ENCODE measurements at regions not wholly inside any gene's neighbourhood (a gene's known extent, or its start where the extent isn't known, plus 50 kb on each side); places are given as distances from the start of the nearest gene placed in this dataset.

- no peak overlapping the region for H3K9ac ChIP-seq (ENCODE audit: low read depth in 1 of 3, low read length in 3 of 3)
- no peaks in the 10 kb centered on the region for H3K36me3 ChIP-seq (ENCODE audit: control insufficient read depth in 3 of 3, insufficient read depth in 3 of 3, low read length in 3 of 3)
- H3K27ac ChIP-seq (ENCODE audit: low read depth, low read length) = no peak overlapping the region
- no peaks in the 10 kb centered on the region for H3K4me1 ChIP-seq (ENCODE audit: control insufficient read depth in 3 of 3, insufficient read depth in 3 of 3, low read length in 3 of 3)
- H3K27me3 ChIP-seq (ENCODE audit: control insufficient read depth in 3 of 3, insufficient read depth in 3 of 3, low read length in 3 of 3) = no peaks in the 10 kb centered on the region
- no peak overlapping the region for H3K4me3 ChIP-seq (ENCODE audit: low read length in 3 of 3)
- no peaks in the 10 kb centered on the region for H3K9me3 ChIP-seq (ENCODE audit: control insufficient read depth in 3 of 3, low read length in 3 of 3)
These were observed 308.6 kb upstream of the RGMB start for GRCh38 chr5:98464737-98465330.

DNA sequence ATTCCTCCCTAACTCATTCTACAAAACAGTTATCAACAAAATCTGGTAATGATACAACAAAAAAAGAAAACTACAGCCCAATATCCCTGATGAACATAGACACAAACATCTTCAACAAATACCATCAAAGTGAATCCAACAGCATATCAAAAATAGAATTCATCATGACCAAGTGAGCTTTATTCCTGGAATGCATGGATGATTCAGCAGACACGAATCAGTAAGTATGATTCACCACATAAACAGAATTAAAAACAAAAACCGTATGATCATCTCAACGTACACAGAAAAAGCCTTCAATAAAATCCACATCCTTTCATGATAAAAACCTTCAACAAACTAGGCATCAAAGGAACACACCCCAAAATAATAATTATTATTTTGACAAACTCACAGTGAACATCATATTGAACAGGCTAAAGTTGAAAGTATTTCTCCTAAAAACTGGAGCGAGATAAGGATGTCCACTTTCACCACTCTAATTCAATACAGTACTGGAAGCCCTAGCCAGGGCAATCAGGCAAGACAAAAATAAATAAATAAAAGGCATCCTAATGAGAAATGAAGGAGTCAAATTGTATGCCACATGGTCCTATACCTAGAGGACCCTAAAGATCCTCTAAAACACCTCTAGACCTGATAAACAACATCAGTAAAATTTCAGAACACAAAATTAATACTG lies 305.1 kb upstream of the RGMB start:
- Histone ChIP-seq H3K4me1 (ENCODE audit: control insufficient read depth in 3 of 3, insufficient read depth in 3 of 3, low read length in 3 of 3) (no peaks in the 10 kb centered on the region), H3K36me3 (ENCODE audit: control insufficient read depth in 3 of 3, insufficient read depth in 3 of 3, low read length in 3 of 3) (no peaks in the 10 kb centered on the region), H3K27me3 (ENCODE audit: control insufficient read depth in 3 of 3, insufficient read depth in 3 of 3, low read length in 3 of 3) (no peaks in the 10 kb centered on the region), H3K9ac (ENCODE audit: low read depth in 1 of 3, low read length in 3 of 3) (no peak overlapping the region), H3K27ac (ENCODE audit: low read depth, low read length) (no peak overlapping the region), H3K4me3 (ENCODE audit: low read length in 3 of 3) (no peak overlapping the region), H3K9me3 (ENCODE audit: control insufficient read depth in 3 of 3, low read length in 3 of 3) (no peaks in the 10 kb centered on the region)

DNA sequence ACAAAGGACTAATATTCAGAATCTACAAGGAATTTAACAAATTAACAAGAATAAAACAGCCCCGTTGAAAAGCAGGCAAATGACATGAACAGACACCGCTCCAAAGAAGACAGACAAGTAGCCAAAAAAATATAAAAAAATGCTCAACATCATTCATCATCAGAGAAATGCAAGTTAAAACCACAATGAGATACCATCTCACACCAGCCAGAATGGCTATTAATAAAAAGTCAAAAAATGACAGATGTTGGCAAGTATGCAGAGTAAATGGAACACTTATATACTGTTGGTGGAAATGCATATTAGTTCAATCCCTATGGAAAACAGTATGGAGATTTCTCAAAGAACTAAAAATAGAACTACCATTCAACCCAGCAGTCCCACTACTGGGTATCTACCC lies 302.7 kb upstream of the RGMB start:
- Histone ChIP-seq H3K36me3 (ENCODE audit: control insufficient read depth in 3 of 3, insufficient read depth in 3 of 3, low read length in 3 of 3) (no peaks in the 10 kb centered on the region), H3K4me3 (ENCODE audit: low read length in 3 of 3) (no peak overlapping the region), H3K9me3 (ENCODE audit: control insufficient read depth in 3 of 3, low read length in 3 of 3) (no peaks in the 10 kb centered on the region), H3K4me1 (ENCODE audit: control insufficient read depth in 3 of 3, insufficient read depth in 3 of 3, low read length in 3 of 3) (no peaks in the 10 kb centered on the region), H3K27me3 (ENCODE audit: control insufficient read depth in 3 of 3, insufficient read depth in 3 of 3, low read length in 3 of 3) (no peaks in the 10 kb centered on the region), H3K27ac (ENCODE audit: low read depth, low read length) (no peak overlapping the region), H3K9ac (ENCODE audit: low read depth in 1 of 3, low read length in 3 of 3) (no peak overlapping the region)

DNA sequence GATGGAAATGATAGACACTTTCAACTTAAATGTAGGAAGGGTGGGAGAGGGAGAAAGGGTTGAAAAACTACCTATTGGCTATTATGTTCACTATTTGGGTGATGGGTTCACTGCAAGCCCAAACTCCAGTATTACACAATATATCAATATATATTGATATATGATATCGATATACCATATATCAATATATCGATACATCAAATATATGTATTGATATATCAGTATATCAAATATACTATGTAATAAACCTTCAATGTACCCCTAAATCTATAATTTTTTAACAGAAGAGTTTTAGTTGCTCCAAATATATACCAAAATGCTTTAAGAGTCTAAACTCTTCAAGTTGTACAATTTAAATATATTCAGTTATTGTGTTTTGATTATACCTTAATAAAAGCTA lies 302.0 kb upstream of the RGMB start:
- H3K27me3 ChIP-seq (ENCODE audit: control insufficient read depth in 3 of 3, insufficient read depth in 3 of 3, low read length in 3 of 3) = no peaks in the 10 kb centered on the region
- no peak overlapping the region for H3K9ac ChIP-seq (ENCODE audit: low read depth in 1 of 3, low read length in 3 of 3)
- no peak overlapping the region for H3K27ac ChIP-seq (ENCODE audit: low read depth, low read length)
- no peaks in the 10 kb centered on the region for H3K9me3 ChIP-seq (ENCODE audit: control insufficient read depth in 3 of 3, low read length in 3 of 3)
- H3K36me3 ChIP-seq (ENCODE audit: control insufficient read depth in 3 of 3, insufficient read depth in 3 of 3, low read length in 3 of 3) = no peaks in the 10 kb centered on the region
- H3K4me1 ChIP-seq (ENCODE audit: control insufficient read depth in 3 of 3, insufficient read depth in 3 of 3, low read length in 3 of 3) = no peaks in the 10 kb centered on the region
- no peak overlapping the region for H3K4me3 ChIP-seq (ENCODE audit: low read length in 3 of 3)

GRCh38 chr5:98474216-98474615 lies 299.2 kb upstream of the RGMB start:
- Histone ChIP-seq H3K27me3 (ENCODE audit: control insufficient read depth in 3 of 3, insufficient read depth in 3 of 3, low read length in 3 of 3) (no peaks in the 10 kb centered on the region), H3K36me3 (ENCODE audit: control insufficient read depth in 3 of 3, insufficient read depth in 3 of 3, low read length in 3 of 3) (no peaks in the 10 kb centered on the region), H3K4me1 (ENCODE audit: control insufficient read depth in 3 of 3, insufficient read depth in 3 of 3, low read length in 3 of 3) (no peaks in the 10 kb centered on the region), H3K9ac (ENCODE audit: low read depth in 1 of 3, low read length in 3 of 3) (no peak overlapping the region), H3K27ac (ENCODE audit: low read depth, low read length) (no peak overlapping the region), H3K4me3 (ENCODE audit: low read length in 3 of 3) (no peak overlapping the region), H3K9me3 (ENCODE audit: control insufficient read depth in 3 of 3, low read length in 3 of 3) (no peaks in the 10 kb centered on the region)

DNA sequence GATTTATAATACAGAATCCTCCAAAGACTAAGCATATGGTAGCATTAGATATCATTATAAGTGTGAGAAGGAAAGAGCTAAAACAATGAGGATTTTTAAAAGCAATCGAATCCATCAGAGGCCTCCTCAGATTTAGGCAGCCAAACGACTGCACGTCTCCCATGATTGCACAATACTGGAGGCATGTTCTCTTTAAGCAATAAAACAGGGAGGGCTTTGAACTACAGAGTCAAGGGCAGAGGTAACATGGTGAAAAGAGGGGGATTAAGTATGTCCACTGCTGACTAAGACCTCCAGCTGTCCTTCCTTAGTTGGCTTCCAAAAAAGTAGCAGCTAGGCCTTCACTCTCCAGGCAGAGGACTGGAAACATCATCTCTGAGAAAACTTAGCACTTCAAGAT lies 298.7 kb upstream of the RGMB start:
- Histone ChIP-seq H3K27ac (ENCODE audit: low read depth, low read length) (no peak overlapping the region), H3K4me3 (ENCODE audit: low read length in 3 of 3) (no peak overlapping the region), H3K9ac (ENCODE audit: low read depth in 1 of 3, low read length in 3 of 3) (no peak overlapping the region), H3K27me3 (ENCODE audit: control insufficient read depth in 3 of 3, insufficient read depth in 3 of 3, low read length in 3 of 3) (no peaks in the 10 kb centered on the region), H3K36me3 (ENCODE audit: control insufficient read depth in 3 of 3, insufficient read depth in 3 of 3, low read length in 3 of 3) (no peaks in the 10 kb centered on the region), H3K9me3 (ENCODE audit: control insufficient read depth in 3 of 3, low read length in 3 of 3) (no peaks in the 10 kb centered on the region), H3K4me1 (ENCODE audit: control insufficient read depth in 3 of 3, insufficient read depth in 3 of 3, low read length in 3 of 3) (no peaks in the 10 kb centered on the region)

- H3K9ac ChIP-seq (ENCODE audit: low read depth in 1 of 3, low read length in 3 of 3) = no peak overlapping the region
- no peaks in the 10 kb centered on the region for H3K4me1 ChIP-seq (ENCODE audit: control insufficient read depth in 3 of 3, insufficient read depth in 3 of 3, low read length in 3 of 3)
- H3K36me3 ChIP-seq (ENCODE audit: control insufficient read depth in 3 of 3, insufficient read depth in 3 of 3, low read length in 3 of 3) = no peaks in the 10 kb centered on the region
- no peaks in the 10 kb centered on the region for H3K9me3 ChIP-seq (ENCODE audit: control insufficient read depth in 3 of 3, low read length in 3 of 3)
- H3K27me3 ChIP-seq (ENCODE audit: control insufficient read depth in 3 of 3, insufficient read depth in 3 of 3, low read length in 3 of 3) = peaks cover 0 to 2% (median 0%) of the 10 kb centered on the region in 3 donors
- no peak overlapping the region for H3K27ac ChIP-seq (ENCODE audit: low read depth, low read length)
- H3K4me3 ChIP-seq (ENCODE audit: low read length in 3 of 3) = no peak overlapping the region
These were observed 290.9 kb upstream of the RGMB start for GRCh38 chr5:98482321-98483300.

DNA sequence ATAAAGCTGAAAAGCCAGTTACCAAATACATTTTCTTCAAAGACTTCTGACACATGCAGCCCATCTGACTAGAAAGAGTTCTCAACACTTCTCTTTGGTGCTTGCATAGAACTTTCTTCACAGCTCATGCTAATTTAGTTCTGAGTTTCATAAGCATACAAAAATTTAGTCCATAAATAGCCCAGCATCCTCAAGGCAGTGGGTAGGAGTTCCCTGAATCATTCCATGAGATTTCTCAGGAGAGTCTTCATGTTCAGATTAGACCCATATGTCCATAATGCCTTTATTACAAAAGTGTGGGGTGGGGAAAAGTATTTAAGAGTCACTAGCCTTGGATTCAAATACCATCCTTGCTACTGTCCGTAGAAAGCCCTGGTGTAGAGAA lies 290.2 kb upstream of the RGMB start:
- no peaks in the 10 kb centered on the region for H3K4me1 ChIP-seq (ENCODE audit: control insufficient read depth in 3 of 3, insufficient read depth in 3 of 3, low read length in 3 of 3)
- H3K9me3 ChIP-seq (ENCODE audit: control insufficient read depth in 3 of 3, low read length in 3 of 3) = no peaks in the 10 kb centered on the region
- no peak overlapping the region for H3K27ac ChIP-seq (ENCODE audit: low read depth, low read length)
- H3K4me3 ChIP-seq (ENCODE audit: low read length in 3 of 3) = no peak overlapping the region
- no peak overlapping the region for H3K9ac ChIP-seq (ENCODE audit: low read depth in 1 of 3, low read length in 3 of 3)
- no peaks in the 10 kb centered on the region for H3K36me3 ChIP-seq (ENCODE audit: control insufficient read depth in 3 of 3, insufficient read depth in 3 of 3, low read length in 3 of 3)
- peaks cover 0 to 2% (median 0%) of the 10 kb centered on the region in 3 donors for H3K27me3 ChIP-seq (ENCODE audit: control insufficient read depth in 3 of 3, insufficient read depth in 3 of 3, low read length in 3 of 3)

DNA sequence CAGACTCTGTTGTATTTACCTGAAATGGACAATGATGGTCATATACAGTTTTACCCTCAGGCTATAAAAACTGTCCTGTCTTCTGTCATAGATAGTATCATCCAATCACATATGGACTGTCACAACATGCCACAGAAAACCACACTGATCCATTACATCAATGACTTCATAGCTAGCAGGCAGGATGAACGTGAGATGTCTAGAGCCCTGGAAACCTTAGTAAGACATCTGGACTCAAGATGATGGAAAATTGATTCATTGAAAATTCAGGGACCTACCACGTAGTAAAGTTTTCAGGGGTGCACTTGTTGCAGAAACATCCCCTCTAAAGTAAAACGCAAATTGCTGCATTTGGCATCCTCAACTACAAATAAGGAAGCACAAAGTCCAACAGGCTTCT lies 284.4 kb upstream of the RGMB start:
- Histone ChIP-seq H3K36me3 (ENCODE audit: control insufficient read depth in 3 of 3, insufficient read depth in 3 of 3, low read length in 3 of 3) (no peaks in the 10 kb centered on the region), H3K27ac (ENCODE audit: low read depth, low read length) (no peak overlapping the region), H3K9ac (ENCODE audit: low read depth in 1 of 3, low read length in 3 of 3) (no peak overlapping the region), H3K27me3 (ENCODE audit: control insufficient read depth in 3 of 3, insufficient read depth in 3 of 3, low read length in 3 of 3) (no peaks in the 10 kb centered on the region), H3K4me3 (ENCODE audit: low read length in 3 of 3) (no peak overlapping the region), H3K4me1 (ENCODE audit: control insufficient read depth in 3 of 3, insufficient read depth in 3 of 3, low read length in 3 of 3) (no peaks in the 10 kb centered on the region), H3K9me3 (ENCODE audit: control insufficient read depth in 3 of 3, low read length in 3 of 3) (no peaks in the 10 kb centered on the region)

- no peaks in the 10 kb centered on the region for H3K36me3 ChIP-seq (ENCODE audit: control insufficient read depth in 3 of 3, insufficient read depth in 3 of 3, low read length in 3 of 3)
- H3K4me3 ChIP-seq (ENCODE audit: low read length in 3 of 3) = no peak overlapping the region
- no peaks in the 10 kb centered on the region for H3K4me1 ChIP-seq (ENCODE audit: control insufficient read depth in 3 of 3, insufficient read depth in 3 of 3, low read length in 3 of 3)
- H3K27ac ChIP-seq (ENCODE audit: low read depth, low read length) = no peak overlapping the region
- no peak overlapping the region for H3K9ac ChIP-seq (ENCODE audit: low read depth in 1 of 3, low read length in 3 of 3)
- no peaks in the 10 kb centered on the region for H3K9me3 ChIP-seq (ENCODE audit: control insufficient read depth in 3 of 3, low read length in 3 of 3)
- H3K27me3 ChIP-seq (ENCODE audit: control insufficient read depth in 3 of 3, insufficient read depth in 3 of 3, low read length in 3 of 3) = no peaks in the 10 kb centered on the region
These were observed 283.1 kb upstream of the RGMB start for GRCh38 chr5:98490348-98490747.

All from skeletal muscle tissue (tissue), 3 donors.